ENCODE measurements at regions not wholly inside any gene's neighbourhood (a gene's known extent, or its start where the extent isn't known, plus 50 kb on each side); places are given as distances from the start of the nearest gene placed in this dataset.

GRCh38 chr1:222054416-222054815 lies 312.5 kb upstream of the DUSP10 start:
- no peak overlapping the region for H3K4me3 ChIP-seq (replicated peaks in 1 of 2; ENCODE audit: low read depth in 1 of 2, low read length in 2 of 2)
- no peaks in the 10 kb centered on the region for H3K9me2 ChIP-seq (ENCODE audit: insufficient read depth)
- DNase-seq (ENCODE audit: low read depth, low spot score) (no peak), ATAC-seq (no peak)
- no peak for TF ChIP-seq EZH2phosphoT487 (IDR thresholded peaks at IDR 0.05; ENCODE audit: borderline replicate concordance)
- TF ChIP-seq ZNF274 (IDR thresholded peaks at IDR 0.05; ENCODE audit: low read depth, low read length), result no peak
- TF ChIP-seq CEBPB (IDR thresholded peaks at IDR 0.05; ENCODE audit: low read depth), result no peak
- no peak for TF ChIP-seq JUND (IDR thresholded peaks at IDR 0.05)
- TF ChIP-seq ELF1 (IDR thresholded peaks at IDR 0.05; ENCODE audit: borderline replicate concordance, low read depth), result no peak
- no peak for TF ChIP-seq RAD21 (IDR thresholded peaks at IDR 0.05; ENCODE audit: low read depth)
- TF ChIP-seq TCF7L2 (IDR thresholded peaks at IDR 0.05; ENCODE audit: borderline replicate concordance, extremely low read depth, insufficient read depth, insufficient read length), result no peak
- no peak for TF ChIP-seq YY1 (IDR thresholded peaks at IDR 0.05; ENCODE audit: extremely low read depth, insufficient replicate concordance, low read depth, low read length)
- no peak for TF ChIP-seq ZBTB33 (IDR thresholded peaks at IDR 0.05; ENCODE audit: extremely low read depth, insufficient replicate concordance, low read length)
- no peak for TF ChIP-seq EGR1 (IDR thresholded peaks at IDR 0.05; ENCODE audit: low read depth)
- TF ChIP-seq ZFX (IDR thresholded peaks at IDR 0.05), result no peak
- TF ChIP-seq, protein P1, sequence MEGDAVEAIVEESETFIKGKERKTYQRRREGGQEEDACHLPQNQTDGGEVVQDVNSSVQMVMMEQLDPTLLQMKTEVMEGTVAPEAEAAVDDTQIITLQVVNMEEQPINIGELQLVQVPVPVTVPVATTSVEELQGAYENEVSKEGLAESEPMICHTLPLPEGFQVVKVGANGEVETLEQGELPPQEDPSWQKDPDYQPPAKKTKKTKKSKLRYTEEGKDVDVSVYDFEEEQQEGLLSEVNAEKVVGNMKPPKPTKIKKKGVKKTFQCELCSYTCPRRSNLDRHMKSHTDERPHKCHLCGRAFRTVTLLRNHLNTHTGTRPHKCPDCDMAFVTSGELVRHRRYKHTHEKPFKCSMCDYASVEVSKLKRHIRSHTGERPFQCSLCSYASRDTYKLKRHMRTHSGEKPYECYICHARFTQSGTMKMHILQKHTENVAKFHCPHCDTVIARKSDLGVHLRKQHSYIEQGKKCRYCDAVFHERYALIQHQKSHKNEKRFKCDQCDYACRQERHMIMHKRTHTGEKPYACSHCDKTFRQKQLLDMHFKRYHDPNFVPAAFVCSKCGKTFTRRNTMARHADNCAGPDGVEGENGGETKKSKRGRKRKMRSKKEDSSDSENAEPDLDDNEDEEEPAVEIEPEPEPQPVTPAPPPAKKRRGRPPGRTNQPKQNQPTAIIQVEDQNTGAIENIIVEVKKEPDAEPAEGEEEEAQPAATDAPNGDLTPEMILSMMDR (IDR thresholded peaks at IDR 0.05 in 2 of 3, conservative IDR thresholded peaks at IDR 0.05 in 1 of 3; ENCODE audit: borderline replicate concordance in 1 of 3, insufficient read depth in 1 of 3, low read depth in 2 of 3, low read length in 2 of 3), result no peak
- H4K20me1 ChIP-seq (ENCODE audit: insufficient read depth), result no peaks in the 10 kb centered on the region
- H3K9me3 ChIP-seq (ENCODE audit: control insufficient read depth in 1 of 2, insufficient read depth in 1 of 2, low read depth in 1 of 2, low read length in 2 of 2), result no peaks in the 10 kb centered on the region
- H3K79me2 ChIP-seq (ENCODE audit: insufficient read depth, low read length), result no peaks in the 10 kb centered on the region
- no TSS peak for BruUV-seq (replicated peaks)
- no peak overlapping the region for H2AFZ ChIP-seq (ENCODE audit: low read depth, low read length, poor library complexity, severe bottlenecking)
- RAD21 ChIA-PET (ENCODE audit: low non-redundant PET in 1 of 2, low total read pairs in 2 of 2, uncharacterized antibody in 2 of 2, unreplicated experiment in 2 of 2), result no interaction called here
- no peak overlapping the region for H3K9ac ChIP-seq (ENCODE audit: low read length)
- no peaks in the 10 kb centered on the region for H3K36me3 ChIP-seq (ENCODE audit: control insufficient read depth in 1 of 2, insufficient read depth in 2 of 2, low read length in 2 of 2)
- H3K4me1 ChIP-seq (ENCODE audit: control insufficient read depth in 1 of 2, insufficient read depth in 2 of 2, low read length in 2 of 2), result no peaks in the 10 kb centered on the region
- intact Hi-C loops (cut with micrococcal nuclease), result no loop called here
- H3K27me3 ChIP-seq (ENCODE audit: insufficient read depth, low read length), result no peaks in the 10 kb centered on the region
- no peak overlapping the region for H3K27ac ChIP-seq (ENCODE audit: low read depth, low read length)
- CTCF ChIA-PET, result no interaction called here
- no peak overlapping the region for H3K4me2 ChIP-seq (ENCODE audit: low read length)
- POLR2A ChIA-PET, result no interaction called here

Data from HCT116 (cell line).